ENCODE measurements at regions not wholly inside any gene's neighbourhood (a gene's known extent, or its start where the extent isn't known, plus 50 kb on each side); places are given as distances from the start of the nearest gene placed in this dataset.

GRCh38 chr18:42559069-42559690 is 556.3 kb downstream of the RIT2 start:
- Histone ChIP-seq H3K36me3 (ENCODE audit: control insufficient read depth, insufficient read depth, low read length) (no peaks in the 10 kb centered on the region), H3K27me3 (ENCODE audit: control insufficient read depth, insufficient read depth, low read length) (no peaks in the 10 kb centered on the region), H3K4me3 (ENCODE audit: low read depth, low read length) (no peak overlapping the region)
- TF ChIP-seq CTCF (IDR thresholded peaks at IDR 0.05; ENCODE audit: insufficient read depth, low read length, poor library complexity, severe bottlenecking), result no peak
- no peak for DNase-seq (ENCODE audit: low read depth)

- no peak for DNase-seq (ENCODE audit: low read depth)
- Histone ChIP-seq H3K27me3 (ENCODE audit: control insufficient read depth, insufficient read depth, low read length) (no peaks in the 10 kb centered on the region), H3K36me3 (ENCODE audit: control insufficient read depth, insufficient read depth, low read length) (no peaks in the 10 kb centered on the region), H3K4me3 (ENCODE audit: low read depth, low read length) (no peak overlapping the region)
- no peak for TF ChIP-seq CTCF (IDR thresholded peaks at IDR 0.05; ENCODE audit: insufficient read depth, low read length, poor library complexity, severe bottlenecking)
These were observed 554.0 kb downstream of the RIT2 start for GRCh38 chr18:42561521-42561920.

- TF ChIP-seq CTCF (IDR thresholded peaks at IDR 0.05; ENCODE audit: insufficient read depth, low read length, poor library complexity, severe bottlenecking), result no peak
- H3K27me3 ChIP-seq (ENCODE audit: control insufficient read depth, insufficient read depth, low read length), result no peaks in the 10 kb centered on the region
- H3K36me3 ChIP-seq (ENCODE audit: control insufficient read depth, insufficient read depth, low read length), result no peaks in the 10 kb centered on the region
- no peak overlapping the region for H3K4me3 ChIP-seq (ENCODE audit: low read depth, low read length)
- DNase-seq (ENCODE audit: low read depth), result no peak
These were observed 551.5 kb downstream of the RIT2 start for GRCh38 chr18:42563995-42564394.

- no peaks in the 10 kb centered on the region for H3K36me3 ChIP-seq (ENCODE audit: control insufficient read depth, insufficient read depth, low read length)
- TF ChIP-seq CTCF (IDR thresholded peaks at IDR 0.05; ENCODE audit: insufficient read depth, low read length, poor library complexity, severe bottlenecking), result no peak
- no peak overlapping the region for H3K4me3 ChIP-seq (ENCODE audit: low read depth, low read length)
- H3K27me3 ChIP-seq (ENCODE audit: control insufficient read depth, insufficient read depth, low read length), result no peaks in the 10 kb centered on the region
- DNase-seq (ENCODE audit: low read depth), result no peak
These were observed 550.7 kb downstream of the RIT2 start for GRCh38 chr18:42564761-42565160.

GRCh38 chr18:42568773-42569172 is 546.7 kb downstream of the RIT2 start:
- Histone ChIP-seq H3K4me3 (ENCODE audit: low read depth, low read length) (no peak overlapping the region), H3K36me3 (ENCODE audit: control insufficient read depth, insufficient read depth, low read length) (no peaks in the 10 kb centered on the region), H3K27me3 (ENCODE audit: control insufficient read depth, insufficient read depth, low read length) (no peaks in the 10 kb centered on the region)
- no peak for TF ChIP-seq CTCF (IDR thresholded peaks at IDR 0.05; ENCODE audit: insufficient read depth, low read length, poor library complexity, severe bottlenecking)
- no peak for DNase-seq (ENCODE audit: low read depth)

- Histone ChIP-seq H3K36me3 (ENCODE audit: control insufficient read depth, insufficient read depth, low read length) (no peaks in the 10 kb centered on the region), H3K4me3 (ENCODE audit: low read depth, low read length) (no peak overlapping the region), H3K27me3 (ENCODE audit: control insufficient read depth, insufficient read depth, low read length) (no peaks in the 10 kb centered on the region)
- no peak for TF ChIP-seq CTCF (IDR thresholded peaks at IDR 0.05; ENCODE audit: insufficient read depth, low read length, poor library complexity, severe bottlenecking)
- no peak for DNase-seq (ENCODE audit: low read depth)
These were observed 540.6 kb downstream of the RIT2 start for GRCh38 chr18:42574871-42575270.
